Panc1 (cell line): ENCODE measurements at regions not wholly inside any gene's neighbourhood (a gene's known extent, or its start where the extent isn't known, plus 50 kb on each side); places are given as distances from the start of the nearest gene placed in this dataset.

ENCODE experiments used
- ATAC-seq: fragments of 200-7000 bp; cut with Tn5 transposase; 2 replicates; pipeline ENCODE4 v1.9.1; 2020; ENCODE audit warnings: mild to moderate bottlenecking, moderate library complexity
- BruUV-seq: library from RNA; stranded (reverse); fragments of 400-500 nt; replicated peaks from 2 replicates; lab custom pipeline; 2021; lab: Mats Ljungman, UMichigan
- CTCF ChIA-PET: fragments of 300-600 bp; sonication (Branson Sonifier 250); formaldehyde crosslinking; loops from one replicate; lab custom pipeline; 2022; ENCODE audit warnings: antibody characterized with exemption; lab: Charles Lee
- POLR2A ChIA-PET: fragments of 300-600 bp; sonication (Branson Sonifier 250); formaldehyde crosslinking; loops from one replicate; lab custom pipeline; 2022; ENCODE audit warnings: antibody characterized with exemption; lab: Charles Lee
- DNase-seq: peaks from one replicate; pipeline ENCODE4 v3.0.0-alpha.2; 2010; ENCODE audit warnings: low read depth, low spot score
- H3K27ac ChIP-seq: 2 replicates; pipeline ENCODE4 v1.5.1; 2011; ENCODE audit warnings: mild to moderate bottlenecking, low read length, inconsistent platforms
- H3K27me3 ChIP-seq: fragments of 200-500 bp; sonication (Bioruptor generic); 2 replicates; pipeline ENCODE4 v1.6.0; 2014; ENCODE audit warnings: low read length, inconsistent platforms; ENCODE audit not compliant: control insufficient read depth, insufficient read depth
- H3K36me3 ChIP-seq: fragments of 200-500 bp; sonication (Bioruptor generic); 2 replicates; pipeline ENCODE4 v1.5.1; 2014; ENCODE audit warnings: inconsistent platforms, mild to moderate bottlenecking, low read length, moderate library complexity; ENCODE audit not compliant: control insufficient read depth, insufficient read depth
- H3K4me1 ChIP-seq: 2 replicates; pipeline ENCODE4 v1.5.1; 2011; ENCODE audit warnings: inconsistent platforms, mild to moderate bottlenecking, low read length, moderate library complexity; ENCODE audit not compliant: control insufficient read depth, insufficient read depth
- H3K4me3 ChIP-seq, 2 experiments: 2 replicates each; pipeline ENCODE4 v1.5.1; 2011 to 2012; ENCODE audit warnings: low read depth in 2 of 2, low read length in 2 of 2, mild to moderate bottlenecking in 2 of 2, inconsistent platforms in 1 of 2, moderate library complexity in 1 of 2
- H3K9me3 ChIP-seq: fragments of 200-500 bp; sonication (Bioruptor generic); 2 replicates; pipeline ENCODE4 v1.5.1; 2014; ENCODE audit warnings: low read depth, mild to moderate bottlenecking, inconsistent platforms, low read length, moderate library complexity; ENCODE audit not compliant: control insufficient read depth, insufficient read depth
- CTCF ChIP-seq: fragments of 450-650 bp; IDR thresholded peaks from 2 replicates; pipeline ENCODE4 v1.5.1; 2017; ENCODE audit warnings: mild to moderate bottlenecking
- POLR2AphosphoS5 ChIP-seq: IDR thresholded peaks from 2 replicates; pipeline ENCODE4 v1.6.1; 2012; ENCODE audit warnings: mild to moderate bottlenecking, low read depth, low read length, moderate library complexity
- REST ChIP-seq, 2 experiments: IDR thresholded peaks; 2 replicates each; pipeline ENCODE4 v1.6.1; 2011 to 2012; ENCODE audit warnings: low read depth in 2 of 2, control low read depth in 1 of 2, low read length in 1 of 2, mild to moderate bottlenecking in 1 of 2, moderate library complexity in 1 of 2; ENCODE audit not compliant: insufficient read depth in 1 of 2
- SIN3A ChIP-seq: IDR thresholded peaks from 2 replicates; pipeline ENCODE4 v1.6.1; 2012; ENCODE audit warnings: low read depth, mild to moderate bottlenecking, low read length, moderate library complexity, borderline replicate concordance; ENCODE audit not compliant: insufficient read depth
- TCF7L2 ChIP-seq: IDR thresholded peaks from 2 replicates; pipeline ENCODE4 v1.6.1; 2011; ENCODE audit warnings: mild to moderate bottlenecking, low read depth, low read length, inconsistent platforms
- in situ Hi-C: cut with HindIII; loops from 2 replicates; pipeline ENCODE4 v1.10.0; 2016; ENCODE audit warnings: low sequenced_read_pairs, low pct_unique_long_range_greater_than_20kb
- intact Hi-C: fragments of 100-400 bp; cut with micrococcal nuclease; formaldehyde crosslinking; loops from one replicate; pipeline ENCODE4 v1.10.0; 2022; ENCODE audit not compliant: unreplicated experiment

GRCh38 chr2:8089596-8089995, 592.3 kb upstream of the ID2 start:
- POLR2A ChIA-PET: no interaction called here
- no peaks in the 10 kb centered on the region for H3K36me3 ChIP-seq
- H3K9me3 ChIP-seq: no peaks in the 10 kb centered on the region
- H3K4me3 ChIP-seq: no peak overlapping the region
- ATAC-seq (no peak), DNase-seq (no peak)
- no peak overlapping the region for H3K27ac ChIP-seq
- no TSS peak for BruUV-seq
- no peaks in the 10 kb centered on the region for H3K4me1 ChIP-seq
- intact Hi-C loops (no loop called here), in situ Hi-C loops (no loop called here)
- CTCF ChIA-PET: no interaction called here
- no peaks in the 10 kb centered on the region for H3K27me3 ChIP-seq
- TF ChIP-seq REST (IDR thresholded peaks at IDR 0.05; ENCODE audit: insufficient read depth in 1 of 2, low read depth in 2 of 2, low read length in 1 of 2): no peak
- no peak for TF ChIP-seq TCF7L2
- no peak for TF ChIP-seq CTCF
- no peak for TF ChIP-seq SIN3A
- TF ChIP-seq POLR2AphosphoS5: no peak

GRCh38 chr2:8090748-8091700, 590.8 kb upstream of the ID2 start:
- H3K27me3 ChIP-seq: no peaks in the 10 kb centered on the region
- H3K27ac ChIP-seq: no peak overlapping the region
- no peak for TF ChIP-seq REST (IDR thresholded peaks at IDR 0.05; ENCODE audit: insufficient read depth in 1 of 2, low read depth in 2 of 2, low read length in 1 of 2)
- TF ChIP-seq CTCF: no peak
- TF ChIP-seq POLR2AphosphoS5: no peak
- no peak for TF ChIP-seq TCF7L2
- TF ChIP-seq SIN3A: no peak
- no TSS peak for BruUV-seq
- no peak for ATAC-seq
- intact Hi-C loops: no loop called here
- no peak for DNase-seq
- no peak overlapping the region for H3K4me3 ChIP-seq
- CTCF ChIA-PET: no interaction called here
- no peaks in the 10 kb centered on the region for H3K4me1 ChIP-seq
- POLR2A ChIA-PET: no interaction called here
- no peaks in the 10 kb centered on the region for H3K9me3 ChIP-seq
- in situ Hi-C loops: no loop called here
- no peaks in the 10 kb centered on the region for H3K36me3 ChIP-seq
